CD8-positive, alpha-beta memory T cell (primary cell): ENCODE measurements at regions not wholly inside any gene's neighbourhood (a gene's known extent, or its start where the extent isn't known, plus 50 kb on each side); places are given as distances from the start of the nearest gene placed in this dataset.

ENCODE experiments used
- CTCF ChIA-PET: fragments of 350-600 bp; sonication (Branson Sonifier 250); formaldehyde crosslinking; loops from one replicate; lab custom pipeline; 2021; ENCODE audit warnings: antibody characterized with exemption; lab: Charles Lee
- POLR2A ChIA-PET: fragments of 350-600 bp; sonication (Branson Sonifier 250); formaldehyde crosslinking; loops from one replicate; lab custom pipeline; 2021; ENCODE audit warnings: antibody characterized with exemption; lab: Charles Lee
- DNase-seq, 5 donors: peaks; one replicate each; pipeline versions ENCODE4 v3.0.0 to v3.0.0-alpha.2; 2020 to 2022; ENCODE audit warnings: mixed read lengths in 1 of 5
- H3K27ac ChIP-seq: one replicate; pipeline ENCODE4 v1.7.0; 2013; ENCODE audit warnings: low read depth, mild to moderate bottlenecking, low read length, moderate library complexity
- H3K27me3 ChIP-seq: 2 replicates; pipeline ENCODE4 v1.7.0; 2013; ENCODE audit warnings: low read length, mild to moderate bottlenecking; ENCODE audit not compliant: insufficient read depth, poor library complexity, severe bottlenecking
- H3K36me3 ChIP-seq: 2 replicates; pipeline ENCODE4 v1.7.0; 2013; ENCODE audit warnings: mild to moderate bottlenecking, low read length, moderate library complexity; ENCODE audit not compliant: insufficient read depth
- H3K4me1 ChIP-seq: 2 replicates; pipeline ENCODE4 v1.7.0; 2013; ENCODE audit warnings: mild to moderate bottlenecking, low read length, moderate library complexity; ENCODE audit not compliant: insufficient read depth
- H3K4me3 ChIP-seq: 2 replicates; pipeline ENCODE4 v1.7.0; 2013; ENCODE audit warnings: mild to moderate bottlenecking, low read length
- H3K9me3 ChIP-seq: 2 replicates; pipeline ENCODE4 v1.7.0; 2013; ENCODE audit warnings: mild to moderate bottlenecking, low read length
- H3K27ac Mint-ChIP-seq, 8 donors: one replicate each; pipeline ENCODE4 v1.8.0; 2020 to 2021; ENCODE audit warnings: mixed read lengths in 8 of 8, mild to moderate bottlenecking in 6 of 8, inconsistent platforms in 3 of 8, moderate library complexity in 3 of 8
- H3K27me3 Mint-ChIP-seq, 2 donors: one replicate each; pipeline ENCODE4 v1.8.0; 2020 to 2021; ENCODE audit warnings: mixed read lengths in 2 of 2, mild to moderate bottlenecking in 1 of 2, moderate library complexity in 1 of 2
- H3K36me3 Mint-ChIP-seq, 3 donors: one replicate each; pipeline ENCODE4 v1.8.0; 2020 to 2021; ENCODE audit warnings: mixed read lengths in 3 of 3, inconsistent platforms in 1 of 3, mild to moderate bottlenecking in 1 of 3
- H3K4me1 Mint-ChIP-seq, 3 donors: one replicate each; pipeline ENCODE4 v1.8.0; 2020 to 2021; ENCODE audit warnings: mixed read lengths in 3 of 3, inconsistent platforms in 1 of 3, mild to moderate bottlenecking in 1 of 3
- H3K4me3 Mint-ChIP-seq, 7 donors: one replicate each; pipeline ENCODE4 v1.8.0; 2020 to 2021; ENCODE audit warnings: mixed read lengths in 7 of 7, mild to moderate bottlenecking in 6 of 7, moderate library complexity in 4 of 7, inconsistent platforms in 2 of 7
- H3K9me3 Mint-ChIP-seq, 5 donors: one replicate each; pipeline ENCODE4 v1.8.0; 2020 to 2022; ENCODE audit warnings: mixed read lengths in 5 of 5, mild to moderate bottlenecking in 3 of 5, moderate library complexity in 2 of 5, inconsistent platforms in 1 of 5

GRCh38 chr5:135211083-135211790 lies 177.2 kb upstream of the PITX1 start:
- Histone ChIP-seq H3K9me3 (no peaks in the 10 kb centered on the region), H3K27me3 (no peaks in the 10 kb centered on the region), H3K27ac (no peak overlapping the region), H3K4me3 (no peak overlapping the region), H3K36me3 (no peaks in the 10 kb centered on the region), H3K4me1 (no peaks in the 10 kb centered on the region)
- H3K9me3 Mint-ChIP-seq, result no peaks in the 10 kb centered on the region
- peaks cover 10 to 35% of the 10 kb centered on the region in 2 donors for H3K27me3 Mint-ChIP-seq
- no peaks in the 10 kb centered on the region for H3K4me1 Mint-ChIP-seq
- ChIA-PET CTCF (interaction anchor here (1.4 kb wide), 1 partner anchor 19 kb away, joined by 4 read pairs; no protein-coding TSS in a partner anchor), POLR2A (interaction anchor here (0.5 kb wide), 1 partner anchor 362 kb away, joined by 5 read pairs; no protein-coding TSS in a partner anchor)
- no peak overlapping the region for H3K27ac Mint-ChIP-seq
- DNase-seq, result no peak
- no peak overlapping the region for H3K4me3 Mint-ChIP-seq
- H3K36me3 Mint-ChIP-seq, result no peaks in the 10 kb centered on the region

DNA sequence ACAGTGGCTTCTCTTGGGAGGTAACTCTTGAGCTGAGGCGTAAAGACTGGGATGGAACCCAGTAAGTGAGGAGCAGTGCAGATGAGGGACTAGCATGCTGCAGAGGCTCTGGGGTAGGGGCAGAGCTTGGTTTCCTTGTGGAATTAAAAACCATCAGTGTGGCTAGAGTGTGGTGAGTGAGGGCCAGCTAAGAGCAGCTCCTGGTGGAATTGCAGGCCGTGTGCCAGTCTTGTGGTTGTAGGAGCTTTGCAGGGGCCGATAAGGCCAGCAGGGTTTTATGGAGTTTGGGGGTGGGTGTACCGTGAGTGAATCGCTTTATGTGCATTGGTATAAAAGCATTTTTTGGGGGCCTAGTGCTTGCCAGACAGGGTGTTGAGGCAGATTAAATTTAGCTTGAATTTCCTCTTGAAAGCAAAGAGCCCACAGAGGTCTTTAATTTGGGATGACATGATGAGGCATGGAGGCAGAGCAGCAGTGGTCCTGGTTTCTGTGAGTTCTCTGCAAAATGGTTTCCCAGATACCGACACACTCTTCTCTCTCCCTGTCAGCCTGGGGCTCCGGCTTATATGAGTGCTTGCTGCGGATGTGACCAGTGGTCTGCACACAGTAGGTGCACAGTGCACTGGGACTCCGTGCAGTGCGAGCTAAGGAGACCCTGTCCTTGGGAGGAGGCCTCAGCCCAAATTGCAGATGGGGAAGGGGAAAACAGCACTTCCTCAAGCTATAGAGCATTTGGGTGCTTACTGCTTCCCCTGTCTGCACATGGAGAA lies 176.4 kb upstream of the PITX1 start:
- Mint-ChIP-seq H3K27ac (no peak overlapping the region), H3K4me1 (no peaks in the 10 kb centered on the region), H3K9me3 (no peaks in the 10 kb centered on the region), H3K4me3 (no peak overlapping the region), H3K36me3 (no peaks in the 10 kb centered on the region), H3K27me3 (peaks cover 10 to 32% of the 10 kb centered on the region in 2 donors)
- no peaks in the 10 kb centered on the region for H3K36me3 ChIP-seq
- ChIA-PET CTCF (interaction anchor here (1.4 kb wide), 1 partner anchor 18 kb away, joined by 4 read pairs; no protein-coding TSS in a partner anchor), POLR2A (interaction anchor here (0.5 kb wide), 1 partner anchor 361 kb away, joined by 5 read pairs; no protein-coding TSS in a partner anchor)
- no peak overlapping the region for H3K4me3 ChIP-seq
- no peaks in the 10 kb centered on the region for H3K9me3 ChIP-seq
- DNase-seq, result no peak
- no peak overlapping the region for H3K27ac ChIP-seq
- no peaks in the 10 kb centered on the region for H3K27me3 ChIP-seq
- H3K4me1 ChIP-seq, result no peaks in the 10 kb centered on the region

DNA sequence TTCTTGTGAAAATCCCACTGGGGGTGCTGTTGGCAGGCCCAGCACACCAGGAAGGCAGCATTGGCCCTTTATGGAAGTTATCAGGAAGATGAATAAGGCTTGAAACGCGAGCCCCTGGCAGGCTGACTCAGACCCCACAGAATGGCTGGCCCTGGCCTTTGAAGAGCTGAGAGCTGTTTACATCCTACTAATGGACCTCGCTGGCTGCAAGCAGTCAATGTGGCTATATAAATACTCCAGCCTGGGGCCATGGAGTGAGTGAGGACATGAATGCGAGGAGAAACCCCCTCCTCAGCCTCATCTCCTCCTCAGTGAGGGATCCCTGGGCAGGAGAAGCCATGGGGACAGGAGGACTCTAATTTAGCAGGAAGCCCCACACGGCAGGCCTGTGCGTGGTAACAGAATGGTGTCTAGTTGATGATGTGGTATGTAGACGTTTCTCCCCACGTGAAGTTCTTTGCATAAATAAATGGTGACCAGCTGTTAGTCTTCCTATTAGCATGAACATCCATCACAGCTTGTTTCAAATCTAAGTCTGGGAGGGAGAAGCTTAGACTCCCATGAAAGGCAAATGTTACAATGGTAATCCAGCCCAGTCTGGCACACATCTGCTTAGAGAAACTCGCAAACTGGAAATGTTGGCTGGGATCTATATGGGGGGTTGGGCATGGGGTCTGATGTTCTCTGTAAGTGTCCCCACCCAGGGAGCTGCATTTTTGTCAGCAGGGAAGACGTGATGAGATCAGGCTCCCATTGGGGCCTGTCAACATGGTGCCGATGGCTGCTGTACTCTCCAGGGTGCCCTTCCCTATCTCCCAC lies 175.1 kb upstream of the PITX1 start:
- Mint-ChIP-seq H3K9me3 (peaks cover under 1 to 2% (median 1%) of the 10 kb centered on the region in 5 donors), H3K36me3 (no peaks in the 10 kb centered on the region), H3K27ac (no peak overlapping the region), H3K27me3 (peaks cover 11 to 35% of the 10 kb centered on the region in 2 donors), H3K4me3 (no peak overlapping the region), H3K4me1 (no peaks in the 10 kb centered on the region)
- Histone ChIP-seq H3K36me3 (no peaks in the 10 kb centered on the region), H3K4me3 (no peak overlapping the region), H3K27ac (no peak overlapping the region), H3K4me1 (no peaks in the 10 kb centered on the region), H3K27me3 (no peaks in the 10 kb centered on the region), H3K9me3 (no peaks in the 10 kb centered on the region)
- POLR2A ChIA-PET, result no interaction called here
- DNase-seq, result no peak
- CTCF ChIA-PET, result no interaction called here

GRCh38 chr5:135208555-135208902 lies 174.5 kb upstream of the PITX1 start:
- peaks cover 6 to 8% (median 6%) of the 10 kb centered on the region in 5 donors for H3K9me3 Mint-ChIP-seq
- CTCF ChIA-PET, result no interaction called here

GRCh38 chr5:135207866-135208265 lies 173.8 kb upstream of the PITX1 start:
- DNase-seq, result no peak
- Histone ChIP-seq H3K4me3 (no peak overlapping the region), H3K36me3 (no peaks in the 10 kb centered on the region), H3K27me3 (no peaks in the 10 kb centered on the region), H3K4me1 (no peaks in the 10 kb centered on the region), H3K27ac (no peak overlapping the region), H3K9me3 (no peaks in the 10 kb centered on the region)
- H3K36me3 Mint-ChIP-seq, result no peaks in the 10 kb centered on the region
- H3K9me3 Mint-ChIP-seq, result peaks cover 9 to 12% (median 10%) of the 10 kb centered on the region in 5 donors
- H3K4me1 Mint-ChIP-seq, result no peaks in the 10 kb centered on the region
- H3K27ac Mint-ChIP-seq, result no peak overlapping the region
- no peak overlapping the region for H3K4me3 Mint-ChIP-seq
- peaks cover 16 to 41% of the 10 kb centered on the region in 2 donors for H3K27me3 Mint-ChIP-seq
- CTCF ChIA-PET, result no interaction called here
- POLR2A ChIA-PET, result no interaction called here

More at GRCh38 chr5:135208555-135208902, 174.5 kb upstream of the PITX1 start:
- Histone ChIP-seq H3K4me1 (no peaks in the 10 kb centered on the region), H3K36me3 (no peaks in the 10 kb centered on the region), H3K27ac (no peak overlapping the region), H3K27me3 (no peaks in the 10 kb centered on the region), H3K9me3 (no peaks in the 10 kb centered on the region), H3K4me3 (no peak overlapping the region)
- Mint-ChIP-seq H3K4me3 (no peak overlapping the region), H3K27ac (no peak overlapping the region), H3K27me3 (peaks cover 16 to 41% of the 10 kb centered on the region in 2 donors), H3K36me3 (no peaks in the 10 kb centered on the region), H3K4me1 (no peaks in the 10 kb centered on the region)
- POLR2A ChIA-PET, result no interaction called here
- no peak for DNase-seq

GRCh38 chr5:135206862-135207261 lies 172.8 kb upstream of the PITX1 start:
- no peak overlapping the region for H3K27ac ChIP-seq
- no peak overlapping the region for H3K27ac Mint-ChIP-seq
- no peak for DNase-seq
- H3K4me3 ChIP-seq, result no peak overlapping the region
- ChIA-PET CTCF (no interaction called here), POLR2A (no interaction called here)
- no peak overlapping the region for H3K4me3 Mint-ChIP-seq
- H3K9me3 Mint-ChIP-seq, result peaks cover 14 to 19% (median 15%) of the 10 kb centered on the region in 5 donors
- no peaks in the 10 kb centered on the region for H3K36me3 Mint-ChIP-seq
- no peaks in the 10 kb centered on the region for H3K4me1 ChIP-seq
- no peaks in the 10 kb centered on the region for H3K4me1 Mint-ChIP-seq
- peaks cover 3% of the 10 kb centered on the region for H3K9me3 ChIP-seq
- peaks cover 20 to 51% of the 10 kb centered on the region in 2 donors for H3K27me3 Mint-ChIP-seq
- H3K36me3 ChIP-seq, result no peaks in the 10 kb centered on the region
- no peaks in the 10 kb centered on the region for H3K27me3 ChIP-seq

GRCh38 chr5:135205632-135206349 lies 171.8 kb upstream of the PITX1 start:
- Mint-ChIP-seq H3K27me3 (peaks cover 20 to 51% of the 10 kb centered on the region in 2 donors), H3K4me3 (no peak overlapping the region)
- CTCF ChIA-PET, result no interaction called here

More at GRCh38 chr5:135205632-135206349, 171.8 kb upstream of the PITX1 start:
- Histone ChIP-seq H3K27ac (no peak overlapping the region), H3K27me3 (no peaks in the 10 kb centered on the region), H3K36me3 (no peaks in the 10 kb centered on the region), H3K4me1 (no peaks in the 10 kb centered on the region), H3K4me3 (no peak overlapping the region), H3K9me3 (peaks cover 3% of the 10 kb centered on the region)
- H3K4me1 Mint-ChIP-seq, result no peaks in the 10 kb centered on the region
- no peak overlapping the region for H3K27ac Mint-ChIP-seq
- H3K36me3 Mint-ChIP-seq, result no peaks in the 10 kb centered on the region
- H3K9me3 Mint-ChIP-seq, result peaks cover 14 to 19% (median 15%) of the 10 kb centered on the region in 5 donors
- POLR2A ChIA-PET, result no interaction called here
- no peak for DNase-seq
